Dendritic cell treated with granulocyte-macrophage colony-stimulating factor and Interleukin-4, amounts not matched to agents 40 ng/mL and 50 ng/mL, for 4 days (primary cell): ENCODE measurements at regions not wholly inside any gene's neighbourhood (a gene's known extent, or its start where the extent isn't known, plus 50 kb on each side); places are given as distances from the start of the nearest gene placed in this dataset.
"Not testable (repeated sequence)": the region's sequence is repeated elsewhere in the genome, so short reads cannot be mapped to it uniquely, and the experiment has no call there.

Experiments
- H3K27ac Mint-ChIP-seq: one replicate; pipeline ENCODE4 v1.8.0; 2022; ENCODE audit warnings: mild to moderate bottlenecking, mixed read lengths
- H3K27me3 Mint-ChIP-seq: one replicate; pipeline ENCODE4 v1.8.0; 2022; ENCODE audit warnings: mild to moderate bottlenecking, mixed read lengths
- H3K36me3 Mint-ChIP-seq: one replicate; pipeline ENCODE4 v1.8.0; 2022; ENCODE audit warnings: low read depth, mixed read lengths
- H3K4me1 Mint-ChIP-seq: one replicate; pipeline ENCODE4 v1.8.0; 2022; ENCODE audit warnings: low read depth, mixed read lengths
- H3K4me3 Mint-ChIP-seq: one replicate; pipeline ENCODE4 v1.8.0; 2022; ENCODE audit warnings: mild to moderate bottlenecking, moderate library complexity, mixed read lengths
- H3K9me3 Mint-ChIP-seq: one replicate; pipeline ENCODE4 v1.8.0; 2022; ENCODE audit warnings: mixed read lengths
- intact Hi-C: fragments of 100-400 bp; cut with micrococcal nuclease; formaldehyde crosslinking; loops from one replicate; pipeline ENCODE4 v1.15.0; 2022

DNA sequence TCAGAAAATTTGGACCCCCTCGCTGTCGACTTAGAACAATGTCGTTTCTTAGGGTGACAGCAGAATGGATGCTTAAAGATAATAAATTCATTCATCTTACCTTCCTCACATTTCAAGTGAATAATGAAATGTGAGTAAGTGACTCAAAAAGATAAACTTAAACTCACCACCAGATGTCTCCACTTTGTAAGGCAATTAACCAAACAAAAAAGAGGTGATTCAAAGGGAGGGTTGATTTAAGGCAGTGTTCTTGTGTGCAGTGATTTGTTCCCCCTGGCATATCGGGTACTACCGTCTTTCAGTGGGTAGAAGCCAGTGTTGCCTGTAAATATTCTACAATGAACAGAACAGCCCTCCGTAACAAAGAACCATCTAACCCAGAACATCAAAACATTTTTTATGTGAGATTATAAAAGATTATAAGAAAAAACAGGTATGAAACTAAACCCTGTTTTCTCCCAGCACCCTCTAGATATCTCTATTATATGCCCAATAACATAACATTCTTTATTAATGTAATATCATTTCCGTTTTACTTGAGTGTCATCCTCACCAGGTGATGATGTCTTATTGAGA, 589.7 kb downstream of the CBLN4 start:
- intact Hi-C loops = no loop called here
- Mint-ChIP-seq H3K36me3 (no peaks in the 10 kb centered on the region), H3K9me3 (no peaks in the 10 kb centered on the region)

DNA sequence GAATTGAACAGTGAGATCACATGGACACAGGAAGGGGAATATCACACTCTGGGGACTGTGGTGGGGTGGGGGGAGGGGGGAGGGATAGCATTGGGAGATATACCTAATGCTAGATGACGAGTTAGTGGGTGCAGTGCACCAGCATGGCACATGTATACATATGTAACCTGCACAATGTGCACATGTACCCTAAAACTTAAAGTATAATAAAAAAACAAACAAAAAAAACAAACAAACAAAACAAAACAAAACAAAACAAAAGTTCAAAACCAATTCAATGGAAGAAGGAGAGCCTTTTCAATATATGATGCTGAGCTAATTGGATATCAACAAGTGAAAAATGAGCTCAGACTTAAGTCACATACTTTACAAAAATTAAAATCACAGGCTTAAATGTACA, 592.8 kb downstream of the CBLN4 start:
- H3K27ac Mint-ChIP-seq, H3K27me3 Mint-ChIP-seq, H3K4me3 Mint-ChIP-seq, H3K36me3 Mint-ChIP-seq, H3K4me1 Mint-ChIP-seq, intact Hi-C loops: not testable (repeated sequence)
- peaks cover 14% of the 10 kb centered on the region for H3K9me3 Mint-ChIP-seq

More for the DNA sequence above, 589.7 kb downstream of the CBLN4 start:
- H3K27ac Mint-ChIP-seq = no peak overlapping the region
- H3K4me3 Mint-ChIP-seq = no peak overlapping the region
- no peaks in the 10 kb centered on the region for H3K4me1 Mint-ChIP-seq
- H3K27me3 Mint-ChIP-seq = no peaks in the 10 kb centered on the region

DNA sequence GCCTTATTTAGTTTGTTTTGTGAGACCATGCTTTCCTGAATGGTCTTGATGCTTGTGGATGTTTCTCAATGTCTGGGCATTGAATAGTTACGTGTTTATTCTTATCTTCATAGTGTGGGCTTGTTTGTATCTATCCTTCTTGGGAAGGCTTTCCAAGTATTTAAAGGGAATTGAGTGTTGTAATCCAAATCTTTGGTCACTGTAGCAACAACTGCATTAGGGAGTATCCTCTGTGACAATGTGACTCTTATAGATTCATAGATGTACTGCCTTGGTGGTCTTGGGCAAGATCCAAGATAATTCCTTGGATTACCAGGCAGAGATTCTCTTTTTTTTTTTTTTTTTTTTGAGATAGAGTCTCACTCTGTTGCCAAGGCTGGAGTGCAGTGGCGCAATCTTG, 598.4 kb downstream of the CBLN4 start:
- no peak overlapping the region for H3K4me3 Mint-ChIP-seq
- intact Hi-C loops = no loop called here
- peaks cover 14% of the 10 kb centered on the region for H3K9me3 Mint-ChIP-seq
- H3K4me1 Mint-ChIP-seq = no peaks in the 10 kb centered on the region
- H3K27me3 Mint-ChIP-seq = no peaks in the 10 kb centered on the region
- no peak overlapping the region for H3K27ac Mint-ChIP-seq
- H3K36me3 Mint-ChIP-seq = no peaks in the 10 kb centered on the region

DNA sequence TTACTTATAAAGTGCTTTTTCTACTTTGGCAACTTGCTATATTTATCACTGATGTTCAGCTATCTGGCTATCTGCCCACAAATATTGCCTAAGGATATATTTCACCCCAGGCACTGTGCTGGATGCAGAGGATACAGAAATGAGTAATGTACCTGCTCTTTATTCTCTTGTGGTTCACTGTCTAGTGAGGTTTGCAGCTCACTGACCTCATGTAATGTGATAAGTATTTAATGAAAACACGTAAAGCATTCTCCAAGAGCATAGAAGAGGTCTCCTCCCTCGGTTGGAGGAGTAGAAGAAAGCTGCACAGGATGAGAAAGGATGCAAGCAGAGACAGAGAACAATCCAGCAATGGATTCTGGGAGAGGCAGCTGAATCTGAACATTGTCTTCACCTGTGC, 610.7 kb downstream of the CBLN4 start:
- Mint-ChIP-seq H3K4me1 (no peaks in the 10 kb centered on the region), H3K36me3 (no peaks in the 10 kb centered on the region), H3K4me3 (no peak overlapping the region), H3K27me3 (no peaks in the 10 kb centered on the region), H3K27ac (no peak overlapping the region), H3K9me3 (peaks cover 20% of the 10 kb centered on the region)
- intact Hi-C loops = no loop called here

DNA sequence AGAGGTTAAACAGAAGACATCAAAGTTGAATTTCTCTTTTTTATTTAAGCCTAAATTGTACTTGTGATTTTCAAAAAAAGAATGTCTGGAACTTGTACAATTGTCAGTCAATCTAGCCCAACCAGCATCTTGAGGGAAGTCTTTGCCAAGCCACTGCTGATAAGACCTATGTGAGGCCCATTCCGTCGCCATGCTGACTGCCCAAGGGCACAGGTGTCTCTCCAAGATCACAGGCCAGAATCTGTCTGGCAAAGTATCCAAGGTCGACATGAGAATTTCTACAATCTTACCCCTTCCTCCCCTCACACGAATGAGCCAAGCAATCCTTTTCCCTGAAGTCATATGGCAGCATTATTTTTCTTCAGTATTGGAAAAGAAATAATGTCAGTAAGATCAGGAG, 614.5 kb downstream of the CBLN4 start:
- Mint-ChIP-seq H3K36me3 (no peaks in the 10 kb centered on the region), H3K9me3 (peaks cover 23% of the 10 kb centered on the region), H3K4me1 (no peaks in the 10 kb centered on the region), H3K27me3 (no peaks in the 10 kb centered on the region), H3K27ac (no peak overlapping the region), H3K4me3 (no peak overlapping the region)
- intact Hi-C loops = no loop called here

DNA sequence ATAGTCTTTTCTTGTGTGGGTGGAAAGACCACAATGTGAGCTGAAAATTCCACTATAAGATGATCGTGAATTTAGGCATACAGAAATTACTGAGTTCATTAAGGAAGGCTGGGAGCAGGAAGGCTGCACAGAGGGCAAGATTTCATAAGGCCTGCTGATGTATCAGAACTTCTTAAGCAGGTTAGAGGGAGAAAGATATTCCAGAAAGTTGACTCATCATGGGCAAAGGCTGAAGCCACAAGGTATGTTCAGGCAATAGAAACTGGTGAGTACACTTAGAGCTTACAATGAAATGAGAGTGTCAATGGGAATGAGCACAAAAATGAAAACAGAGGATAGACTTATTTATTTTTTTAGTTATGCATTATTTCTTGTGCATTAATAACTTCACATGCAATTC, 618.6 kb downstream of the CBLN4 start:
- Mint-ChIP-seq H3K27me3 (no peaks in the 10 kb centered on the region), H3K27ac (no peak overlapping the region), H3K4me1 (no peaks in the 10 kb centered on the region), H3K36me3 (no peaks in the 10 kb centered on the region), H3K4me3 (no peak overlapping the region), H3K9me3 (peaks cover 24% of the 10 kb centered on the region)
- intact Hi-C loops = no loop called here

DNA sequence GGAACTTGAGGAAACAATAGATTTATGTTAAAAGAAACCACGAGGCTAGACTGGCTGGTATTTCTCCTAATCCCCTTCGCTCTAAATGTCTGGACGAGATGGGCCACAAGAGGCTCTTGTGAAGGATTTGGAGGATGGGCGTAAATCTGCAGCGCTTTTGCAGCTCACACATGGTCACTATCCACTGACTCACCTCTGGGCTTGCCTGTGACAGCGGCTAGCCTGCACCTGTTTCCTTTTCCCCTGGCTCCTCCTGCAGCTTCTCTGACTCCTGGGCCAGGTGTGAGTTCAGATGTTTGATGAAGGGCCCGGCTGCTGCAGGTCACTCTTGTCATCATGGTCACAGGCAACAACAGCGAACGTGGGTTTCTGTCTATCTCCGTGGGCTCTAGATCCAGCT, 629.4 kb downstream of the CBLN4 start:
- no peak overlapping the region for H3K27ac Mint-ChIP-seq
- no peaks in the 10 kb centered on the region for H3K27me3 Mint-ChIP-seq
- no peaks in the 10 kb centered on the region for H3K4me1 Mint-ChIP-seq
- no peaks in the 10 kb centered on the region for H3K36me3 Mint-ChIP-seq
- intact Hi-C loops = no loop called here
- no peak overlapping the region for H3K4me3 Mint-ChIP-seq
- H3K9me3 Mint-ChIP-seq = peaks cover 10% of the 10 kb centered on the region

DNA sequence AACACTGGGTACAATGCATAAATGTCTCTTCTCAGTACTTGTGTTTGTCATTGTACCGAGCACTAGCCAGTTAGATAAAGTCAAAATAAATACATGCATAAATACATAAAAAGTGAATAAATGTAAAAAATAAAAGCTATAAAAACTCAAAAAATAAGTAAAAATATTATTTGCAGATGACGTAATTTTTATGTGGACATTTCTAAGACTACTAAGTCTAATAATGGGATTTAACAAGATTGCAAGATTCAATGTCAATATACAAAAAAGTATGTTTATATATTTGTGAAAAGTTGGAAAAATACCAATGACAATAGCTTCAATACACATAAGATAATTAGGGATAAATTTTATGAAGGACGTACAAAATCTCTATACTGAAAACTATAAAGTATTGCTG, 639.6 kb downstream of the CBLN4 start:
- Mint-ChIP-seq H3K27ac (no peak overlapping the region), H3K4me3 (no peak overlapping the region), H3K36me3 (no peaks in the 10 kb centered on the region), H3K9me3 (peaks cover 10% of the 10 kb centered on the region), H3K27me3 (no peaks in the 10 kb centered on the region), H3K4me1 (no peaks in the 10 kb centered on the region)
- intact Hi-C loops = no loop called here

DNA sequence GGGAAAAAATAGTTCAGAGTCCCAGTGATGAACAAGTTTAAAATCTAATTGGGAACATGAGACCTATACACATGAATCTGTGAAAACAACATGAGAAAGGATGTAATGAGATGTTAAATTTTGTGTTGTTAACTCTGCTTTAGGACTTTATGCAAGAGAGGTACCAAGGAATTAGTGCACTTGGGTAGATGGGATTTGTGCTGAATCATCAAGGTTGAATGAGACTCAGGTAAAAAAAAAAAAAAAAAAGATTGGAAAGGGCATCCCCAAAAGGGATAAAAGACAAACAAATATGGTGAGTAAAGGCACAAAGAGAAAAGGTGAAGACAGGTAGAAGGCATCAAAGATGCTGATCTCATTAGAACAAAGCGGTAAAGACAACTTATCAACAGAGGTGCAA, 644.4 kb downstream of the CBLN4 start:
- no peaks in the 10 kb centered on the region for H3K36me3 Mint-ChIP-seq
- H3K4me1 Mint-ChIP-seq = no peaks in the 10 kb centered on the region
- H3K27me3 Mint-ChIP-seq = no peaks in the 10 kb centered on the region
- intact Hi-C loops = no loop called here
- no peaks in the 10 kb centered on the region for H3K9me3 Mint-ChIP-seq
- no peak overlapping the region for H3K27ac Mint-ChIP-seq
- H3K4me3 Mint-ChIP-seq = no peak overlapping the region

DNA sequence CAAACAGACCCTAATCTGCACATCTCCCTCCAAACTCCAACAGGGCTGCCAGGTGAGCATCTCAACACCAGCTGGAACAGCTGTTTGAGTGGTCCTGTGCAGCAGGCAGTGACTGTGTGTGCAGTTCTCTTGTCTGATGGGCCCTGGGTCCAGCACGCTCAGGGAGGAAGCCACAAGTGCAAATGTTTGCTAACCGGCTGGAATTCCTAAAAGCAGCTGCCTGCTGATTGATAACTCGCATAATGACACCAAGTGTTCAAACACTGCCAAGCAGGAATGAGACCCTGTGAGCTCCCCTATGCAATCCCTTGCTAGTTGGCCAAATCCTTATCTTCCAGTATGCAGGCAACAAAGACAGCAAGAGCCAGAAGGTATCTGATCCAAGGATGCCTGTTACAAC, 650.6 kb downstream of the CBLN4 start:
- no peak overlapping the region for H3K4me3 Mint-ChIP-seq
- no peaks in the 10 kb centered on the region for H3K36me3 Mint-ChIP-seq
- no peak overlapping the region for H3K27ac Mint-ChIP-seq
- H3K9me3 Mint-ChIP-seq = peaks cover 38% of the 10 kb centered on the region
- intact Hi-C loops = no loop called here
- no peaks in the 10 kb centered on the region for H3K27me3 Mint-ChIP-seq
- no peaks in the 10 kb centered on the region for H3K4me1 Mint-ChIP-seq

DNA sequence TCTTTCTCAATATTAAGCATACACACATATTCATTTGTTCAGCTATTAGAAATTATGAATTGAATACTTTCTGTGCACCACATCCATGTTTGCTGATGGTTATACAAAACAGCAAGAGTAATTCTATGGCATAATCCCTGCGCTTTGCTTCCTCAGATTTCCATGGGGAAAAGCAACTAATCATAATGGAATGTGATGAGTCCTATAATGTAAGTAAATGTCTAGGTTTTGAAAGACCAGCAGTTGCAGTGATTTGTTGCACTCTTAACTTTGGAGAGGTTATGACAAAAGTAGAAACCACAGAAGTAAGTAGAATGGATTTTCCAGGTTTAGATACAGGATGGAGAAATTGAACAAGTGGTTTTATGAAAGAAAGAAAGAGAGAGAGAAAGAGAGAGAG, 652.1 kb downstream of the CBLN4 start:
- no peak overlapping the region for H3K27ac Mint-ChIP-seq
- H3K9me3 Mint-ChIP-seq = peaks cover 38% of the 10 kb centered on the region
- no peaks in the 10 kb centered on the region for H3K4me1 Mint-ChIP-seq
- H3K36me3 Mint-ChIP-seq = no peaks in the 10 kb centered on the region
- intact Hi-C loops = no loop called here
- H3K4me3 Mint-ChIP-seq = no peak overlapping the region
- H3K27me3 Mint-ChIP-seq = no peaks in the 10 kb centered on the region

DNA sequence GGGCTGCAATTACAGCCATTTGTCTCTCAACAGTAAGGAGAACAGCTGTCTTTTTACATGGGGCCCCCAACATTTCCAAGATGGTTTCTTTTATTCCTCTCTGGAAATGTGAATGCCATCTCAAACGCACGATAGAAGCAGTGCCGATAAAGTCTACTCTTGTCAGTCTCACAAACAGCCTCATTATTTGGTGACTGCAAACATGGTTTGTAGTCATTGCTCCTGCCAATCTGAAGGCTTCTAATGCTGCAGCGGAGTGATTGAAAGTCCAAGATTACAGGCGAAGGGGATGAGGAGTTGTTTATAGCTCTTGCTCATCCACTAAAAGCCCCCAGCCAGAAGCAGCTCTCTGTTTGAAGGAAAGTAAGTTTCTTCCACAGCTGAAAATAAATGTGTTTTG, 657.1 kb downstream of the CBLN4 start:
- Mint-ChIP-seq H3K9me3 (peaks cover 34% of the 10 kb centered on the region), H3K27me3 (no peaks in the 10 kb centered on the region), H3K36me3 (no peaks in the 10 kb centered on the region), H3K4me3 (no peak overlapping the region), H3K27ac (no peak overlapping the region), H3K4me1 (no peaks in the 10 kb centered on the region)
- intact Hi-C loops = no loop called here

DNA sequence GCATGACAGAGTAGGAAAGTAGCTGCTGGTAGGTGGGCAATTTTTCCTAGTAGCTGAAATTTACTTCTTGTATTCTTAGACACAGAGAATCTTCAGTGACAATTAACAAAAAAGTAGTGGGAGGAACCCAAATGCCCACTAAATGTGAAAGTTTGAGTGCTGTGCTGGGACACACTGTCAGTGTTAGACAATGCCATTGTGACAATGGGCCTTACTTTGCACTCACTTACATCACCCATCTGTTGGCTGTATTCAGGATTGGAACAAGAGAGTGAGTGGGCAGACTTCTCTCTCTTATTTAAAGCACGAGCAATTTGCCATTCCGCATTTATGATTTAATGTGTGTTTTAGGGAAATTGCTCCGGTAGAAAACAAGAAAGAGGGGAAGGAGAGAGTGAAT, 662.5 kb downstream of the CBLN4 start:
- no peaks in the 10 kb centered on the region for H3K27me3 Mint-ChIP-seq
- no peak overlapping the region for H3K27ac Mint-ChIP-seq
- H3K4me1 Mint-ChIP-seq = no peaks in the 10 kb centered on the region
- H3K36me3 Mint-ChIP-seq = no peaks in the 10 kb centered on the region
- intact Hi-C loops = no loop called here
- H3K9me3 Mint-ChIP-seq = peaks cover 28% of the 10 kb centered on the region
- H3K4me3 Mint-ChIP-seq = no peak overlapping the region

DNA sequence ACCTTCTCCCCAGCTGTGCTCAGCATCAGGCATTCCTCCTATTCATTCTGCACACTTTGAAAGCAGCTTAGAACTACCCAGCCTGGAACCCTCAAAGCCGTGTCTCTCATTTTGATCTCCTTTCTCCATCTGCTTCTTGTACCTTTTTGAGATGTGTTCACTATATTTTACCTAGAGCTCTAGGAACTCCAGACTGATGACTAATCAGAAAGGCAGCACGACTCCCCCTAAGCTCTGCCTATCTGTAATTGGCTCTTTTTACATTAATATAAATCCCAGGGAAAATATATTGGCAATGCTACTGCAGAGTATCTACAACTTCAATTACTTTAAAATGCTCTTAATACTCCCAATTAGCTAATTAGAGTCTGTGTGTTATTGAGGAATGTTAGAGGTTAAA, 671.5 kb downstream of the CBLN4 start:
- no peaks in the 10 kb centered on the region for H3K36me3 Mint-ChIP-seq
- no peak overlapping the region for H3K27ac Mint-ChIP-seq
- H3K4me1 Mint-ChIP-seq = no peaks in the 10 kb centered on the region
- H3K9me3 Mint-ChIP-seq = peaks cover 8% of the 10 kb centered on the region
- no peaks in the 10 kb centered on the region for H3K27me3 Mint-ChIP-seq
- H3K4me3 Mint-ChIP-seq = no peak overlapping the region
- intact Hi-C loops = no loop called here

DNA sequence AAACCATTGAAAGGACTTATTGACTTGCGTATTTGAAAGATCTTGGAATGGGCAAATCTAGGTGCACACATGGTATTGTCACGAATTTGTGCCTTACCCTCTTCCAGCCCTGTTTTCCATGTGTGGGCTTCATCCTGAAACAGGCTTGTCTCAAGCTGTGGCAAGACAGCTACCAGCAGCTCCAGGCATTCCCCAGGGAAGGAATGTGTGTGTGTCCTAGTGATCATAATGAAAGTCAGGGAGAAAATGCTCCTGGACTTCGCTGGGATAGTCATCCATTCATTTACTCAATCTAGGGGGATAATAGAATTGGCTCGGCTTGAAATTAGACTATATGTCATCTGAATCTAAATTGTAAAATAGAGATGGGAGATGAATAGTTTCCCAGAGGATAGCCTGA, 676.2 kb downstream of the CBLN4 start:
- no peak overlapping the region for H3K27ac Mint-ChIP-seq
- H3K4me1 Mint-ChIP-seq = no peaks in the 10 kb centered on the region
- intact Hi-C loops = no loop called here
- no peak overlapping the region for H3K4me3 Mint-ChIP-seq
- no peaks in the 10 kb centered on the region for H3K36me3 Mint-ChIP-seq
- peaks cover 8% of the 10 kb centered on the region for H3K9me3 Mint-ChIP-seq
- no peaks in the 10 kb centered on the region for H3K27me3 Mint-ChIP-seq
